H1 (cell line): ENCODE measurements at regions not wholly inside any gene's neighbourhood (a gene's known extent, or its start where the extent isn't known, plus 50 kb on each side); places are given as distances from the start of the nearest gene placed in this dataset.

ENCODE experiments used
- CTCF ChIA-PET: fragments of 300-600 bp; sonication (Branson Sonifier 250); formaldehyde crosslinking; loops from one replicate; lab custom pipeline; 2021; ENCODE audit not compliant: partially characterized antibody; lab: Charles Lee
- POLR2A ChIA-PET: fragments of 300-600 bp; sonication (Branson Sonifier 250); formaldehyde crosslinking; loops from one replicate; lab custom pipeline; 2021; ENCODE audit warnings: inconsistent platforms; ENCODE audit not compliant: partially characterized antibody; lab: Charles Lee
- DNase-seq, 2 experiments: peaks; one replicate each; pipeline versions ENCODE4 v3.0.0 to v3.0.0-alpha.2; 2010 to 2022; ENCODE audit warnings: low spot score in 2 of 2, low read depth in 1 of 2, mixed read lengths in 1 of 2
- FAIRE-seq: peaks from 2 replicates; lab custom pipeline; 2011; peaks lifted over from hg19 to GRCh38; lab: Jason Lieb, UNC
- H2AFZ ChIP-seq: 2 replicates; pipeline ENCODE4 v1.8.1; 2012; ENCODE audit warnings: low read length, inconsistent platforms
- H2AK5ac ChIP-seq: 2 replicates; pipeline ENCODE4 v1.6.1; 2013; ENCODE audit warnings: low read depth, low read length
- H2BK120ac ChIP-seq: replicated peaks from 2 replicates; pipeline ENCODE3; 2013; ENCODE audit warnings: low read depth, low read length, inconsistent platforms
- H2BK12ac ChIP-seq: 2 replicates; pipeline ENCODE4 v1.6.1; 2013; ENCODE audit warnings: low read depth, low read length
- H2BK15ac ChIP-seq: 2 replicates; pipeline ENCODE4 v1.6.1; 2013; ENCODE audit warnings: low read length
- H2BK20ac ChIP-seq: 2 replicates; pipeline ENCODE4 v1.6.1; 2013; ENCODE audit warnings: low read length
- H2BK5ac ChIP-seq: 2 replicates; pipeline ENCODE4 v1.6.1; 2013; ENCODE audit warnings: low read depth, low read length
- H3K14ac ChIP-seq: 2 replicates; pipeline ENCODE4 v1.6.1; 2013; ENCODE audit warnings: inconsistent platforms; ENCODE audit not compliant: insufficient read length
- H3K18ac ChIP-seq: 2 replicates; pipeline ENCODE4 v1.6.1; 2013; ENCODE audit warnings: low read length; ENCODE audit errors: extremely low read depth
- H3K23ac ChIP-seq: 2 replicates; pipeline ENCODE4 v1.6.1; 2013; ENCODE audit warnings: inconsistent platforms; ENCODE audit not compliant: insufficient read length
- H3K23me2 ChIP-seq: 2 replicates; pipeline ENCODE4 v1.6.1; 2013; ENCODE audit warnings: low read depth, low read length
- H3K27ac ChIP-seq: 2 replicates; pipeline ENCODE4 v1.6.1; 2011; ENCODE audit warnings: low read depth, low read length, inconsistent platforms
- H3K27me3 ChIP-seq, 4 experiments: replicated peaks in 1 of 4; 1 replicate in 1 of 4; 2 replicates in 3 of 4; pipeline versions ENCODE4 v1.6.1 to v1.8.1; 2011 to 2013; ENCODE audit warnings: low read length in 3 of 4, mild to moderate bottlenecking in 3 of 4, inconsistent platforms in 2 of 4, mixed read lengths in 2 of 4, moderate library complexity in 1 of 4; ENCODE audit not compliant: control insufficient read depth in 3 of 4, insufficient read depth in 3 of 4; ENCODE audit errors: extremely low read depth in 1 of 4
- H3K36me3 ChIP-seq, 4 experiments: 2 replicates each; pipeline versions ENCODE4 v1.6.1 to v1.8.1; 2011 to 2013; ENCODE audit warnings: mild to moderate bottlenecking in 4 of 4, low read length in 3 of 4, moderate library complexity in 2 of 4, control low read depth in 1 of 4, inconsistent platforms in 1 of 4; ENCODE audit not compliant: insufficient read depth in 4 of 4, control insufficient read depth in 2 of 4
- H3K4ac ChIP-seq: replicated peaks from 2 replicates; pipeline ENCODE3; 2013; ENCODE audit warnings: low read length, low read depth, mixed read lengths, inconsistent platforms; ENCODE audit not compliant: insufficient read length
- H3K4me1 ChIP-seq, 4 experiments: replicated peaks in 1 of 4; 1 replicate in 1 of 4; 2 replicates in 3 of 4; pipeline versions ENCODE4 v1.6.1 to v1.8.1; 2011 to 2013; ENCODE audit warnings: low read length in 3 of 4, inconsistent platforms in 2 of 4, mixed read lengths in 1 of 4; ENCODE audit not compliant: insufficient read depth in 4 of 4, control insufficient read depth in 3 of 4
- H3K4me2 ChIP-seq, 2 experiments: 2 replicates each; pipeline versions ENCODE4 v1.6.1 to v1.8.1; 2011 to 2013; ENCODE audit warnings: low read depth in 2 of 2, low read length in 2 of 2, control low read depth in 1 of 2, inconsistent platforms in 1 of 2, mild to moderate bottlenecking in 1 of 2; ENCODE audit not compliant: insufficient read depth in 1 of 2
- H3K4me3 ChIP-seq, 4 experiments: fragments of 200-600, 300-600 bp in 1 of 4; sonication (generic), shearing (Covaris generic), sonication (Bioruptor Twin) in 1 of 4; 2 replicates each; pipeline versions ENCODE4 v1.5.1 to v1.8.1; 2011 to 2016; ENCODE audit warnings: low read length in 4 of 4, low read depth in 3 of 4, control low read depth in 2 of 4, inconsistent platforms in 2 of 4, mild to moderate bottlenecking in 2 of 4, mixed read lengths in 1 of 4, moderate library complexity in 1 of 4; ENCODE audit not compliant: insufficient read depth in 2 of 4; ENCODE audit errors: extremely low read depth in 1 of 4
- H3K56ac ChIP-seq: replicated peaks from 2 replicates; pipeline ENCODE3; 2013; ENCODE audit warnings: low read depth, mild to moderate bottlenecking, mixed read lengths, low read length, inconsistent platforms; ENCODE audit not compliant: insufficient read length
- H3K79me1 ChIP-seq: 2 replicates; pipeline ENCODE4 v1.6.1; 2013; ENCODE audit warnings: low read depth, low read length, control low read depth
- H3K79me2 ChIP-seq, 2 experiments: 2 replicates each; pipeline versions ENCODE4 v1.6.1 to v1.8.1; 2012 to 2013; ENCODE audit warnings: low read length in 2 of 2, mild to moderate bottlenecking in 2 of 2, inconsistent platforms in 1 of 2; ENCODE audit not compliant: insufficient read depth in 2 of 2, control insufficient read depth in 1 of 2
- H3K9ac ChIP-seq, 4 experiments: replicated peaks in 1 of 4; 1 replicate in 1 of 4; 2 replicates in 3 of 4; pipeline versions ENCODE4 v1.6.1 to v1.8.1; 2011 to 2013; ENCODE audit warnings: low read depth in 3 of 4, low read length in 3 of 4, control low read depth in 2 of 4, mild to moderate bottlenecking in 2 of 4, moderate library complexity in 2 of 4, inconsistent platforms in 1 of 4; ENCODE audit errors: extremely low read depth in 1 of 4
- H3K9me3 ChIP-seq, 2 experiments: 2 replicates each; pipeline versions ENCODE4 v1.6.1 to v1.8.1; 2012 to 2013; ENCODE audit warnings: mild to moderate bottlenecking in 2 of 2, moderate library complexity in 2 of 2, control low read depth in 1 of 2, inconsistent platforms in 1 of 2, low read depth in 1 of 2, low read length in 1 of 2, mixed read lengths in 1 of 2; ENCODE audit not compliant: insufficient read depth in 2 of 2
- H4K20me1 ChIP-seq, 2 experiments: replicated peaks in 1 of 2; 2 replicates each; pipeline versions ENCODE3 to v1.8.1; 2011 to 2013; ENCODE audit warnings: inconsistent platforms in 2 of 2, low read length in 2 of 2, mild to moderate bottlenecking in 1 of 2; ENCODE audit not compliant: insufficient read depth in 2 of 2, control insufficient read depth in 1 of 2
- H4K5ac ChIP-seq: 2 replicates; pipeline ENCODE4 v1.6.1; 2013; ENCODE audit warnings: low read length, low read depth, mixed read lengths, inconsistent platforms; ENCODE audit not compliant: insufficient read length
- H4K8ac ChIP-seq: 2 replicates; pipeline ENCODE4 v1.8.0; 2013; ENCODE audit warnings: mild to moderate bottlenecking, moderate library complexity, low read length, inconsistent platforms; ENCODE audit not compliant: insufficient read depth; ENCODE audit errors: extremely low read depth
- H4K91ac ChIP-seq: replicated peaks from 2 replicates; pipeline ENCODE3; 2013; ENCODE audit warnings: low read length, mixed read lengths, inconsistent platforms; ENCODE audit not compliant: insufficient read length
- BCL11A ChIP-seq, 2 experiments: IDR thresholded peaks; one replicate each; pipeline ENCODE4 v1.6.1; 2011; ENCODE audit warnings: low read depth in 2 of 2, low read length in 2 of 2, mild to moderate bottlenecking in 2 of 2
- GABPA ChIP-seq: IDR thresholded peaks from 2 replicates; pipeline ENCODE4 v1.6.1; 2011; ENCODE audit warnings: mild to moderate bottlenecking, low read length, moderate library complexity, borderline replicate concordance; ENCODE audit not compliant: insufficient read depth
- GTF2F1 ChIP-seq: IDR thresholded peaks from 2 replicates; pipeline ENCODE4 v1.6.1; 2012; ENCODE audit warnings: low read depth, low read length, improper control_type of control experiment, borderline replicate concordance
- HDAC6 ChIP-seq: IDR thresholded peaks from one replicate; pipeline ENCODE4 v1.7.1; 2012; ENCODE audit warnings: low read depth, mild to moderate bottlenecking, inconsistent platforms, low read length, moderate library complexity
- KDM5A ChIP-seq: fragments of 200-600 bp; IDR thresholded peaks from 2 replicates; pipeline ENCODE4 v1.7.1; 2012; ENCODE audit warnings: mild to moderate bottlenecking, low read length, inconsistent platforms, mixed read lengths
- NANOG ChIP-seq: IDR thresholded peaks from 2 replicates; pipeline ENCODE4 v1.6.1; 2011; ENCODE audit warnings: low read length, low read depth, mild to moderate bottlenecking, inconsistent platforms; ENCODE audit not compliant: insufficient read depth, poor library complexity, severe bottlenecking
- POLR2A ChIP-seq, 2 experiments: IDR thresholded peaks; 1 replicate in 1 of 2; 2 replicates in 1 of 2; pipeline ENCODE4 v1.6.1; 2011; ENCODE audit warnings: low read depth in 2 of 2, low read length in 2 of 2, mild to moderate bottlenecking in 2 of 2; ENCODE audit errors: control extremely low read depth in 1 of 2
- POLR2AphosphoS5 ChIP-seq: IDR thresholded peaks from 2 replicates; pipeline ENCODE4 v1.6.1; 2011; ENCODE audit warnings: low read depth, low read length
- RFX5 ChIP-seq: IDR thresholded peaks from 2 replicates; pipeline ENCODE4 v1.6.1; 2011; ENCODE audit warnings: low read depth, low read length, improper control_type of control experiment, borderline replicate concordance
- SP4 ChIP-seq: IDR thresholded peaks from 2 replicates; pipeline ENCODE4 v1.6.1; 2012; ENCODE audit warnings: low read length, inconsistent platforms
- SRF ChIP-seq: IDR thresholded peaks from 2 replicates; pipeline ENCODE4 v1.6.1; 2011; ENCODE audit warnings: mild to moderate bottlenecking, low read depth, low read length, moderate library complexity
- SUZ12 ChIP-seq: fragments of 200-600 bp; sonication (generic); IDR thresholded peaks from 2 replicates; pipeline ENCODE4 v1.6.1; 2012; ENCODE audit warnings: mild to moderate bottlenecking, inconsistent platforms, low read length, moderate library complexity, mixed read lengths
- WGBS, 2 experiments: shearing (Covaris generic) in 1 of 2; methylation state at CpG; one replicate each; pipeline versions ENCODE4 v1.1.6 to v1.1.7; 2013 to 2015; ENCODE audit warnings: low lambda C conversion rate in 2 of 2, mixed read lengths in 2 of 2, inconsistent platforms in 1 of 2, low coverage in 1 of 2, missing lambda C conversion rate in 1 of 2; ENCODE audit not compliant: insufficient replicate concordance in 2 of 2, insufficient coverage in 1 of 2, insufficient read length in 1 of 2; ENCODE audit errors: extremely low coverage in 1 of 2, missing lambda C conversion rate in 1 of 2; 5-methylcytosine and 5-hydroxymethylcytosine counted together
- TF ChIP-seq, protein P1 (sequence below): IDR thresholded peaks from 2 replicates; pipeline ENCODE4 v1.6.1; 2011; ENCODE audit warnings: low read length, improper control_type of control experiment

DNA sequence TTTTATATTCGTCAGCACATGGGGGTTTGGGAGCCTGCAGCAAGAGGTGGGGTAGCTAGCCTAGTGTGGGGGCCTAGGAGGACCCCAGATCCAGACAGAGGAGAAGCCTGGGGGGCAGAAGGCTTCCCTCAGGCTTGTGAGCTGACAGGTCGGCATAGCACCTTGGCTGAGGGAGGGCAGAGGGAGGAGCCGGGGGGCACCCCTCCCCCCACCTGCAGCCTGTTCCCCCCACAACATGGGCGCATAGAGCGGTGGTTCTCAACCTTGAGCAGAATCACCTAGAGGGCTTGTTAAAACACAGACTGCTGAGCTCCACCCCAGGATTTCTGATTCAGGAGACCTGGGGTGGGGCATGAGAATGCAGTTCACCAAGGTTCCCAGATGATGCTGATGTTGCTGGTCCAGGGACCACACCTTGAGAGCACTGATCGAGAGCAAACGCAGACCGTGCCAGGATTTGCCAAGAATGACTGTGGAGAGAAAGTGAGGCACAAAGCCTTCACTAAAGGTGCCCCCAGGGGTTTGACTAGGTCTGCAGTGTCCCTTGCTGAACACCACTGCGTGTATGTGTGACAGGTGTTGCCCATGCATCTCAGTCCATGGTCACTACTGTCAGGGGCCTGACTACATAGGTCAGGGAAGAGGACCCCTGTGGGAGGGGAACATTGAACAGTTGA is 163.3 kb downstream of the MACROH2A1 start:
- Histone ChIP-seq H3K27me3 (no peaks in the 10 kb centered on the region), H2BK12ac (no peak overlapping the region), H3K4me2 (no peak overlapping the region), H2BK15ac (0 out of 2 replicates have a peak overlapping the region, but pooled peaks have one; percentile 88), H3K36me3 (no peaks in the 10 kb centered on the region), H2BK20ac (no peak overlapping the region), H3K27ac (no peak overlapping the region), H2BK5ac (no peak overlapping the region), H3K9ac (no peak overlapping the region), H4K5ac (no peak overlapping the region), H2AK5ac (no peak overlapping the region), H3K79me1 (no peaks in the 10 kb centered on the region), H3K79me2 (no peaks in the 10 kb centered on the region), H2AFZ (no peak overlapping the region), H4K91ac (no peak overlapping the region), H3K23me2 (no peaks in the 10 kb centered on the region), H2BK120ac (no peak overlapping the region), H3K4ac (no peak overlapping the region), H3K18ac (no peak overlapping the region), H3K4me1 (peaks cover 0 to 3% (median 3%) of the 10 kb centered on the region in 4 experiments; a peak in 6 of 7 replicates), H3K56ac (no peak overlapping the region), H3K9me3 (no peaks in the 10 kb centered on the region), H3K23ac (no peak overlapping the region), H4K8ac (no peak overlapping the region), H4K20me1 (no peaks in the 10 kb centered on the region), H3K4me3 (no peak overlapping the region), H3K14ac (no peak overlapping the region)
- CTCF ChIA-PET, result interaction anchor here (0.9 to 3.3 kb wide), 5 partner anchors 10 to 199 kb away, joined by 3 to 17 read pairs (median 4); no protein-coding TSS in a partner anchor
- WGBS, 2 experiments, result 85% methylated on average over 8 of the region's 9 CpGs; no CpG with 5 or more reads in 1 of the 2 experiments
- no peak for DNase-seq
- POLR2A ChIA-PET, result no interaction called here
- FAIRE-seq, result no peak
- TF ChIP-seq GABPA (no peak), SP4 (no peak), SRF (no peak), RFX5 (no peak), POLR2AphosphoS5 (no peak), POLR2A (IDR thresholded peaks at IDR 0.05; ENCODE audit: control extremely low read depth in 1 of 2, low read depth in 2 of 2, low read length in 2 of 2) (no peak), GTF2F1 (no peak), BCL11A (IDR thresholded peaks at IDR 0.05; ENCODE audit: low read depth in 2 of 2, low read length in 2 of 2) (no peak), HDAC6 (no peak), KDM5A (no peak), SUZ12 (no peak), NANOG (no peak)
- TF ChIP-seq, protein P1, sequence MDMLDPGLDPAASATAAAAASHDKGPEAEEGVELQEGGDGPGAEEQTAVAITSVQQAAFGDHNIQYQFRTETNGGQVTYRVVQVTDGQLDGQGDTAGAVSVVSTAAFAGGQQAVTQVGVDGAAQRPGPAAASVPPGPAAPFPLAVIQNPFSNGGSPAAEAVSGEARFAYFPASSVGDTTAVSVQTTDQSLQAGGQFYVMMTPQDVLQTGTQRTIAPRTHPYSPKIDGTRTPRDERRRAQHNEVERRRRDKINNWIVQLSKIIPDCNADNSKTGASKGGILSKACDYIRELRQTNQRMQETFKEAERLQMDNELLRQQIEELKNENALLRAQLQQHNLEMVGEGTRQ, result no peak
